Tibial nerve (tissue), 3 donors: ENCODE measurements at regions not wholly inside any gene's neighbourhood (a gene's known extent, or its start where the extent isn't known, plus 50 kb on each side); places are given as distances from the start of the nearest gene placed in this dataset.

Experiments used
- POLR2A ChIP-seq, 2 donors: fragments of 450-650 bp; IDR thresholded peaks; one replicate each; pipeline ENCODE4 v1.6.1; 2017; ENCODE audit warnings: antibody characterized with exemption in 2 of 2, mild to moderate bottlenecking in 2 of 2, moderate library complexity in 2 of 2
- TF ChIP-seq, protein P1 (sequence below), 5 experiments: fragments of 200-600 bp in 3 of 5; fragments of 450-650 bp in 2 of 5; sonication (generic) in 3 of 5; IDR thresholded peaks; one replicate each; pipeline ENCODE4 v1.5.1; 2016 to 2019; ENCODE audit warnings: antibody characterized with exemption in 5 of 5, mild to moderate bottlenecking in 3 of 5, moderate library complexity in 2 of 5

GRCh38 chr4:24108567-24108966 is 218.7 kb upstream of the PPARGC1A start:
- TF ChIP-seq, protein P1, sequence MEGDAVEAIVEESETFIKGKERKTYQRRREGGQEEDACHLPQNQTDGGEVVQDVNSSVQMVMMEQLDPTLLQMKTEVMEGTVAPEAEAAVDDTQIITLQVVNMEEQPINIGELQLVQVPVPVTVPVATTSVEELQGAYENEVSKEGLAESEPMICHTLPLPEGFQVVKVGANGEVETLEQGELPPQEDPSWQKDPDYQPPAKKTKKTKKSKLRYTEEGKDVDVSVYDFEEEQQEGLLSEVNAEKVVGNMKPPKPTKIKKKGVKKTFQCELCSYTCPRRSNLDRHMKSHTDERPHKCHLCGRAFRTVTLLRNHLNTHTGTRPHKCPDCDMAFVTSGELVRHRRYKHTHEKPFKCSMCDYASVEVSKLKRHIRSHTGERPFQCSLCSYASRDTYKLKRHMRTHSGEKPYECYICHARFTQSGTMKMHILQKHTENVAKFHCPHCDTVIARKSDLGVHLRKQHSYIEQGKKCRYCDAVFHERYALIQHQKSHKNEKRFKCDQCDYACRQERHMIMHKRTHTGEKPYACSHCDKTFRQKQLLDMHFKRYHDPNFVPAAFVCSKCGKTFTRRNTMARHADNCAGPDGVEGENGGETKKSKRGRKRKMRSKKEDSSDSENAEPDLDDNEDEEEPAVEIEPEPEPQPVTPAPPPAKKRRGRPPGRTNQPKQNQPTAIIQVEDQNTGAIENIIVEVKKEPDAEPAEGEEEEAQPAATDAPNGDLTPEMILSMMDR (IDR thresholded peaks at IDR 0.05) = no peak
- no peak for TF ChIP-seq POLR2A (IDR thresholded peaks at IDR 0.05)
